Stimulated activated CD4-positive, alpha-beta T cell treated with anti-CD3 and anti-CD28 coated beads, TNF-alpha, amount 100 ng/mL, for 48 hours (primary cell): ENCODE measurements at regions not wholly inside any gene's neighbourhood (a gene's known extent, or its start where the extent isn't known, plus 50 kb on each side); places are given as distances from the start of the nearest gene placed in this dataset.

Experiments
- DNase-seq, 3 donors: peaks; one replicate each; pipeline ENCODE4 v3.0.0-alpha.2; 2020; ENCODE audit warnings: low read depth in 3 of 3

GRCh38 chr22:34045311-34045710, 125.0 kb upstream of the LARGE1 start:
- no peak for DNase-seq

GRCh38 chr22:34055525-34056200, 135.4 kb upstream of the LARGE1 start:
- DNase-seq = no peak

GRCh38 chr22:34057726-34058125, 137.4 kb upstream of the LARGE1 start:
- no peak for DNase-seq

GRCh38 chr22:34064696-34065095, 144.4 kb upstream of the LARGE1 start:
- DNase-seq = no peak

GRCh38 chr22:34067031-34067430, 146.8 kb upstream of the LARGE1 start:
- no peak for DNase-seq

DNA sequence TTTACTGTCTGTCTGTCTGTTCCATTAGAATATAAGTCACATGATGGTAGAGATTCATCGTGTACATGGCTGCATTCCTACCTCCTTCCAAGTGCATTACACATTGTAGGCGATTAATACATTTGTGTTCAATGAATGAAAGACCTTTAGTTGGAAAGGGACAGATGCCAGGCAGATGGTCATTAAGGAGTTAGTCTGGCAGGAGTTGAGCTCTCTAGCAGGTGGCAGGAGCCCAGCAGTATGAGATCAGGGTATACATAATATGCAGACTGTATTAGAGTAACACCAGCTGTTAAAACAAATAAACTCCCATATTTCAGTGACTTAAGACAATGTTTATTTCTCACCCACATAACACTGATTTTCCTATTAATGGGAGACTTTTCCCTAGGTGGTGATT, 147.7 kb upstream of the LARGE1 start:
- DNase-seq = no peak

DNA sequence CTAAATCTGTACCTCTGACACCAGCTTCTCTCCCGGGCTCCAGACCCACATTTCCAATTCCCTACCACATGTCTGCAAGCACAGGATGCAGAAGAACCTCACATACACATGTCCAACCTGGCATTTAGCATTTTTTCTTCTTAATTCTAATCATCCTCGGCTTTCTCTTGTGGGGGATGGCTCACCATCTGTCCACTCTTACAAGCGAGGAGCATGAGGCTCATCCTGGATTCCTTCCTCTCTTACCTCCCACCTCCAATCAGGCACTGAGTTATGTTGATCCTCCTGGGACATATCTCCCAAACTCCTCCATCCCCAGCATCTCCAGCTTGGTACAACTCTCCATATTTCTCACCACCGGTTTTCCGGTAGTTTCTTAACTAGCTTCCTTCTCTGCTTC, 149.8 kb upstream of the LARGE1 start:
- DNase-seq = no peak

DNA sequence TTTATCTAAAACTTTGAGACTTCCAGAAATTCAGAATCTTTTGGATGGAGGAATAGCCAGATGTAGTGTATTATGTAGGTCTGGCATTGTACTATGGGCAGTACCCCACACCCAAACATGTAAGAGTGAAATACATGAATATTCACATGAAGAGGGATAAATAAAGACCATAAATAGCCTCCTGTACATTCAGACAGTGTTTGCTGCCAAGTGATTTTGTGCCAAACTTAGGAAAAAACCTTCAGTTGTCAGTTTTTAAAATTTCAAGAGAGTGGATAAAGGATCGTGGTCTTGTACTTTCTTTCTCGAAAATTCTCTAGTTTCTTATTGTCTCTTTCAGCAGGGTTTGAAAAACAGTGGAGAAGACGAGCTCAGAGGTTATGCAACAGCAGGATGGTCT, 150.3 kb upstream of the LARGE1 start:
- no peak for DNase-seq

- no peak for DNase-seq
Measured at GRCh38 chr22:34072585-34072984, 152.3 kb upstream of the LARGE1 start.

GRCh38 chr22:34080433-34080832, 160.2 kb upstream of the LARGE1 start:
- DNase-seq = no peak

DNA sequence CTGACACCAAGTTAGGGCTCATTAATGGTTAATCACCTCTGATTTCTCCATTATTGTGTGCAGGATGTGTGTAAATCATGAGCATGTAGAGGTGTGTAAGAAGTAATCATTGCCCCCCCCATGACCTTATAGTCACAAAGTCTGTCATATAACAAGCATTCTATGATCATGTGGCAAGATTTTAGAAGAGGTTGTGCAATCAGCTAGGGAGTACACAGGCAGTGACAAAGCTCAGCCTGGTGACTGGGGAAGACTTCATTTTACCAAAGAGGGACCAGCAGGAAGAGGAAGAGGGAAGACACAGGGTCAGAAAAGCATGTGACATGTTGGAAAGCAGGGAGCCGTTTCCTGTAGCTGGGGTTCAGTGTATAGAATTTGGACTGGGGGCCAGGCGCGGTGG, 176.5 kb upstream of the LARGE1 start:
- DNase-seq = no peak

- DNase-seq = no peak
Measured at GRCh38 chr22:34099278-34099677, 179.0 kb upstream of the LARGE1 start.

- DNase-seq = no peak
Measured at GRCh38 chr22:34102633-34103032, 182.4 kb upstream of the LARGE1 start.

DNA sequence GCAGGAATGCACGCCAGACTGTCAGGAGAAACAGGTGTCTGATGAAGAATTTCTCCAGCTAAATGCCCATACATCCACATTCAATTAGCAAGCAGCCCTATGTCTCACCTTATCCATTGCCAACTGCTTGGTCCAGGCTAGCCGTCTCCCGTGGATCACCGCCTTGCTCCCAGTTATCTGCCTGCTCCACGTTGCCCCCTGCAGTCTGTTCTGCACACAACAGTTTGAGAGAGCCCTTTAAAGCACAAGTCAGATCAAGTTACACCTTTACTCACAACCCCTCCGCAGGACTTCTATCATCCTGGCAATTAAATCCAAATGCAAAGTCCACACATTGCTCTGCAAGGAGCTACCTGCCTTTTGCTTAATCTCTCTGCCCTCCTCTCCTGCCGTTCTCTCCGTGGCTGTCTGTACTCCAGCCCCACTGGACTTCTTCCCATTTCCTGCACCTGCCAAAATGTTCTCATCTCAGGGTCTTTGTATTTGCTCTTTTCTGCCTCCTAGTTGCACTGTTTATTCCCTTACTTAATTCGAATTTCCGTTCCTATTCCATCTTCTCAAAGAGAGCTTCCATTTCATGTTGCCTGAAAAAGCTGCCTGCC, 185.3 kb upstream of the LARGE1 start:
- peak in 2 of 3 donors; percentile 1 to 7 for DNase-seq

- DNase-seq = no peak
Measured at GRCh38 chr22:34108168-34108567, 187.9 kb upstream of the LARGE1 start.

DNA sequence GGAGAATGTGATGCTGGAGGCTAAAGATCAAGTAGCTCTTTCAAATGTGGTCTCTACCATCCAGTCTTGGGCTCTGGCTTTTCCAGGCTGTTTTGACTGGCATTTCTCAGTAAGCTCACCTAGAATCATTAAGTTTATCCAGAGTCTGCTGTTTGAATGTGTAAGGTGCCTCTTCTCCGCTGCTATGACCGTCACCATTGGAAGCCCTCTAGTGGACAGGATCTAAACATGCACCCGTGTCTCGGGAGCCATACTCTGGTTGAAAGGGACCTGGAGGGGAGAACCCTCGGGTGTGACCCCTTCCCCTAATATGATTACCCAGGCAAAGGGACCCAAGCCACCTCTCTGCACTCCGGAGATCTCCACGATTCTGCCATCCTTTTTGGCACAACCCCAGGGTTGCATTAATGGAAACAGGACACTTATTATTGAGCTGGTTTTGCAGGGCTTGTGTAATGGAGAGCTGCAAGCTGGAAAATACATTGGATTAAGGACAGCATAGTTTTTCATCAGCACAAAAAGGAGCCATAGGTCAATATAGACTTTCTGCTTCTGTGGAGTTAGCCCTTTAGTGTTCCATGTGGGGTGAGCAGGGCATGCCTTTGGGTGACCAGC, 191.0 kb upstream of the LARGE1 start:
- DNase-seq = no peak

DNA sequence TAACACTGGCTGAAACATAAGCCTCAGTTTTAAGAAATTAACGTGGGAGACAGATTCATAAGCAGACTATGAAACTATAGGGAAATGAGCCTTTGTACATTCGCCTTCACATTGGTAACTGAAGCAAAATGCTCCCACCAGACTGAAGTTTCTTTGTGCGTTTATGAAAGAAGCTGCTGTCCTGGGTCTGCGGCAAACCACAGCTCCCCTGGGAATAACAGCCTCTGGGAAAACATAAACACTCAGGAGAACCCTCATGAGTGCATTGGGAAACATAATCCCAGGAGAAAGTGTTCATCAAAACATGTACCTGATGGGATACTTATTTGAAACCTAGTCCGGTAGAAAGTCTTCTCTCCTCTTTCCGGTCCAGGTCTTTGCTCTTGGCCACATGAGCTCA, 193.1 kb upstream of the LARGE1 start:
- no peak for DNase-seq

GRCh38 chr22:34114406-34114805, 194.1 kb upstream of the LARGE1 start:
- DNase-seq = no peak

DNA sequence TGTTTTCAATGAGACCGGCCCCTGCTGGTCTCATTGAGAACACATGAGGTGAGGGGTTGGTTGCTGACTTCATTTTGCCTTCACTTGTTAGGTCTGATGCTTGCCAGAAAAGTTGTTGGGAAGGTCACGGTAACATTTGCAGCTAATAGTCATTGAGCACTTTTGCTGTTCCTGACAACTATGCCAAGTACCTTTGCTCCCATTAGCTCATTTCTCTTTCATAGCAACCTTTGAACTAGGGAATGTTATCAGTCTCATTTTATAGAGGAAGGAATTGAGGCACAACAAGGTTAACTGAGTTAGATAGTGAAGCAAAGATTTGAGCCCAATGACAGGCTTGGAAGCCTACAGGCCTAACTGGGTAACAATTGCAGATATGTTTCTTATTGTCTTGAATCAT, 195.4 kb upstream of the LARGE1 start:
- no peak for DNase-seq

GRCh38 chr22:34116126-34116525, 195.8 kb upstream of the LARGE1 start:
- no peak for DNase-seq

DNA sequence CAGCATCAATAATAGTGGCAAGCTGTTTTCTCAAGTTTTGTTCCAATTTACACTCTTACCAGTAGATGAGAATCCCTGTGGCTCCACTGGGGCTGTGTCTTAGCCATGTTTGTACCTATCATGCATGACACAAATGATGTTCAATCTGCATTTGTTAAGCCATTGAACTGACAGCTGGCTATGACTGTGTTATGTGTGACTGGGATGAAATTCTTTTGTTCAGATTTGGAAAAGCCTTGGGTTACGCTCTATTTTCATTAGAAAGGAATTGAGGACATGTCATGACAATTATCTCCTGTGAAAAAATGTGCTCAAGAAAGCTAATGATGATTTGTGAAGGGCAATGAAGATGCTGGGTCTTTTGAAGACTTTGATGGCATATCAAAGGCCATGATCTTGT, 201.8 kb upstream of the LARGE1 start:
- no peak for DNase-seq

- no peak for DNase-seq
Measured at GRCh38 chr22:34129691-34130486, 209.6 kb upstream of the LARGE1 start.

GRCh38 chr22:34135749-34136148, 215.5 kb upstream of the LARGE1 start:
- no peak for DNase-seq
